ENCODE measurements at regions not wholly inside any gene's neighbourhood (a gene's known extent, or its start where the extent isn't known, plus 50 kb on each side); places are given as distances from the start of the nearest gene placed in this dataset.

- TF ChIP-seq FOXP2 (optimal IDR thresholded peaks at IDR 0.05; ENCODE audit: control extremely low read depth, extremely low read length, insufficient read depth) (no peak), EZH2 (IDR thresholded peaks at IDR 0.05) (no peak)
Observed at GRCh38 chr7:85573844-85574243, 387.0 kb upstream of the SEMA3D start.

Measured in SK-N-MC (cell line).